ENCODE measurements at regions not wholly inside any gene's neighbourhood (a gene's known extent, or its start where the extent isn't known, plus 50 kb on each side); places are given as distances from the start of the nearest gene placed in this dataset.

GRCh38 chr3:113057117-113057516 is 66.3 kb downstream of the GTPBP8 start:
- in situ Hi-C loops (cut with MboI), result loop anchor here (25.0 kb wide), 1 partner anchor 555 kb away; no protein-coding TSS in a partner anchor
- Histone ChIP-seq H3K9ac (ENCODE audit: insufficient read depth in 1 of 2, low read depth in 2 of 2, low read length in 2 of 2) (no peak overlapping the region), H3K27me3 (ENCODE audit: control insufficient read depth in 2 of 2, insufficient read depth in 2 of 2, low read length in 2 of 2) (no peaks in the 10 kb centered on the region; a peak in 1 of 5 replicates), H4K20me1 (replicated peaks; ENCODE audit: control insufficient read depth, insufficient read depth, low read length) (no peaks in the 10 kb centered on the region), H3K9me1 (ENCODE audit: control insufficient read depth, insufficient read depth, low read length) (no peaks in the 10 kb centered on the region), H3K4me1 (replicated peaks in 1 of 2; ENCODE audit: control insufficient read depth in 2 of 2, insufficient read depth in 2 of 2, low read length in 2 of 2) (no peaks in the 10 kb centered on the region), H3K79me2 (ENCODE audit: control insufficient read depth, insufficient read depth, low read length) (no peaks in the 10 kb centered on the region), H2AFZ (ENCODE audit: low read depth, low read length) (no peak overlapping the region), H3K36me3 (ENCODE audit: control insufficient read depth, insufficient read depth, low read length) (no peaks in the 10 kb centered on the region), H3K27ac (ENCODE audit: extremely low read depth, low read depth, low read length) (no peak overlapping the region), H3K4me2 (ENCODE audit: insufficient read depth, low read length) (no peak overlapping the region), H3K9me3 (replicated peaks; ENCODE audit: control insufficient read depth, insufficient read depth, low read depth, low read length) (no peaks in the 10 kb centered on the region), H3K4me3 (no peak overlapping the region)
- ChIA-PET POLR2A (no interaction called here), CTCF (ENCODE audit: low intra/inter-chr PET ratio) (no interaction called here)
- FAIRE-seq (no peak), ATAC-seq (no peak), DNase-seq (ENCODE audit: extremely low read depth in 1 of 4, low spot score in 3 of 4) (no peak)
- intact Hi-C loops (cut with micrococcal nuclease), result loop anchor here (10.0 kb wide), 1 partner anchor 568 kb away; no protein-coding TSS in a partner anchor
- 4% methylated on average over 3 of the region's 3 CpGs for WGBS (ENCODE audit: insufficient coverage, low coverage, missing lambda C conversion rate)
- no TSS peak for BruUV-seq (replicated peaks)
- TF ChIP-seq TSHZ1 (CRISPR knock-in tag; IDR thresholded peaks at IDR 0.05) (no peak), RBM39 (optimal IDR thresholded peaks at IDR 0.05; ENCODE audit: low read depth, low read length) (no peak), ATF6 (CRISPR knock-in tag; IDR thresholded peaks at IDR 0.05) (no peak), PYGO2 (tag; IDR thresholded peaks at IDR 0.05) (no peak), GMEB1 (CRISPR knock-in tag; IDR thresholded peaks at IDR 0.05) (no peak), GABPB2 (CRISPR knock-in tag; conservative IDR thresholded peaks at IDR 0.05) (no peak), ETV6 (IDR thresholded peaks at IDR 0.05; ENCODE audit: borderline replicate concordance in 1 of 2, low read depth in 2 of 2, low read length in 1 of 2) (no peak), ETV6 (CRISPR knock-in tag; IDR thresholded peaks at IDR 0.05; ENCODE audit: borderline replicate concordance) (no peak), KLF1 (tag; IDR thresholded peaks at IDR 0.05) (no peak), NR1H2 (CRISPR knock-in tag; IDR thresholded peaks at IDR 0.05) (no peak), FOXA3 (CRISPR knock-in tag; conservative IDR thresholded peaks at IDR 0.05 in 1 of 2, IDR thresholded peaks at IDR 0.05 in 1 of 2) (no peak), NFE2 (IDR thresholded peaks at IDR 0.05; ENCODE audit: low read depth) (no peak), BACH1 (tag; IDR thresholded peaks at IDR 0.05) (no peak), ELK3 (CRISPR knock-in tag; IDR thresholded peaks at IDR 0.05) (no peak), HMGN3 (IDR thresholded peaks at IDR 0.05; ENCODE audit: borderline replicate concordance, extremely low read depth, insufficient read length, low read depth, low read length) (no peak), NFATC3 (IDR thresholded peaks at IDR 0.05) (no peak)

Data from K562 (cell line).